Endothelial cell of umbilical vein (primary cell): ENCODE measurements at regions not wholly inside any gene's neighbourhood (a gene's known extent, or its start where the extent isn't known, plus 50 kb on each side); places are given as distances from the start of the nearest gene placed in this dataset.

ENCODE experiments used
- BruUV-seq: library from RNA; stranded (reverse); fragments of 400-500 nt; replicated peaks from 2 replicates; lab custom pipeline; 2021; lab: Mats Ljungman, UMichigan
- CTCF ChIA-PET: fragments of 300-600, 350-600 bp; sonication (Branson Sonifier 250); formaldehyde crosslinking; loops from one replicate; lab custom pipeline; 2021; ENCODE audit warnings: antibody characterized with exemption, inconsistent platforms; lab: Charles Lee
- POLR2A ChIA-PET: fragments of 300-600, 350-600 bp; sonication (Branson Sonifier 250); formaldehyde crosslinking; loops from one replicate; lab custom pipeline; 2021; ENCODE audit warnings: antibody characterized with exemption, inconsistent platforms; lab: Charles Lee
- DNase-seq: peaks from one replicate; pipeline ENCODE4 v3.0.0-alpha.2; 2011; ENCODE audit warnings: low read depth, low spot score
- FAIRE-seq: peaks from 2 replicates; lab custom pipeline; 2011; peaks lifted over from hg19 to GRCh38; lab: Jason Lieb, UNC
- H2AFZ ChIP-seq: 2 replicates; pipeline ENCODE4 v1.6.0; 2012; ENCODE audit warnings: low read depth, low read length, control low read depth, inconsistent platforms
- H3K27ac ChIP-seq: 2 replicates; pipeline ENCODE4 v1.5.1; 2011; ENCODE audit warnings: low read depth, mild to moderate bottlenecking, control low read depth, low read length, moderate library complexity; ENCODE audit not compliant: insufficient read depth
- H3K27me3 ChIP-seq, 2 experiments: 2 replicates each; pipeline versions ENCODE4 v1.6.0 to v1.6.1; 2011; ENCODE audit warnings: low read length in 2 of 2, mixed read lengths in 1 of 2; ENCODE audit not compliant: control insufficient read depth in 2 of 2, insufficient read depth in 2 of 2
- H3K36me3 ChIP-seq, 2 experiments: 2 replicates in 1 of 2; 3 replicates in 1 of 2; pipeline ENCODE4 v1.5.1; 2011; ENCODE audit warnings: low read length in 2 of 2, mild to moderate bottlenecking in 1 of 2, moderate library complexity in 1 of 2; ENCODE audit not compliant: control insufficient read depth in 2 of 2, insufficient read depth in 2 of 2; ENCODE audit errors: extremely low read depth in 1 of 2
- H3K4me1 ChIP-seq: 3 replicates; pipeline ENCODE4 v1.5.1; 2011; ENCODE audit warnings: mild to moderate bottlenecking, low read length; ENCODE audit not compliant: control insufficient read depth, insufficient read depth; ENCODE audit errors: extremely low read depth
- H3K4me2 ChIP-seq: 2 replicates; pipeline ENCODE4 v1.6.1; 2011; ENCODE audit warnings: low read length, control low read depth, mixed read lengths; ENCODE audit not compliant: insufficient read depth
- H3K4me3 ChIP-seq, 3 experiments: fragments of 200-600 bp in 1 of 3; sonication (generic), shearing (Covaris generic) in 1 of 3; replicated peaks in 1 of 3; 2 replicates each; pipeline ENCODE4 v1.5.1; 2011 to 2016; ENCODE audit warnings: control low read depth in 3 of 3, low read length in 3 of 3, mild to moderate bottlenecking in 2 of 3, inconsistent platforms in 1 of 3, low read depth in 1 of 3, moderate library complexity in 1 of 3; ENCODE audit not compliant: insufficient read depth in 1 of 3
- H3K79me2 ChIP-seq: 2 replicates; pipeline ENCODE4 v1.6.0; 2012; ENCODE audit warnings: low read length, inconsistent platforms; ENCODE audit not compliant: control insufficient read depth, insufficient read depth
- H3K9ac ChIP-seq: replicated peaks from 2 replicates; pipeline ENCODE3; 2011; ENCODE audit warnings: low read length, control low read depth; ENCODE audit not compliant: insufficient read depth; ENCODE audit errors: extremely low read depth
- H3K9me1 ChIP-seq: replicated peaks from 3 replicates; pipeline ENCODE4 v1.6.0; 2011; ENCODE audit warnings: mild to moderate bottlenecking, low read length; ENCODE audit not compliant: control insufficient read depth, insufficient read depth; ENCODE audit errors: extremely low read depth
- H3K9me3 ChIP-seq: replicated peaks from 2 replicates; pipeline ENCODE4 v1.5.1; 2012; ENCODE audit warnings: low read length, inconsistent platforms; ENCODE audit not compliant: control insufficient read depth, insufficient read depth
- H4K20me1 ChIP-seq: replicated peaks from 2 replicates; pipeline ENCODE3; 2011; ENCODE audit warnings: mild to moderate bottlenecking, low read length; ENCODE audit not compliant: control insufficient read depth, insufficient read depth; ENCODE audit errors: extremely low read depth
- EZH2 ChIP-seq: IDR thresholded peaks from 2 replicates; pipeline ENCODE4 v1.6.1; 2012; ENCODE audit warnings: borderline replicate concordance, low read depth, mild to moderate bottlenecking, moderate library complexity, low read length, inconsistent platforms; ENCODE audit not compliant: severe bottlenecking
- FOS ChIP-seq: IDR thresholded peaks from 2 replicates; pipeline ENCODE4 v1.6.1; 2011; ENCODE audit warnings: mild to moderate bottlenecking, low read length, moderate library complexity, borderline replicate concordance; ENCODE audit not compliant: insufficient read depth
- GATA2 ChIP-seq: IDR thresholded peaks from 2 replicates; pipeline ENCODE4 v1.7.0; 2011; ENCODE audit warnings: low read depth, mild to moderate bottlenecking, moderate library complexity, mixed read lengths, low read length; ENCODE audit not compliant: insufficient read length, insufficient read depth
- JUN ChIP-seq: IDR thresholded peaks from 2 replicates; pipeline ENCODE4 v1.6.1; 2011; ENCODE audit warnings: borderline replicate concordance, low read depth; ENCODE audit not compliant: insufficient read length, insufficient read depth
- MYC ChIP-seq: IDR thresholded peaks from one replicate; pipeline ENCODE4 v1.6.1; 2011; ENCODE audit warnings: mild to moderate bottlenecking, low read depth, low read length
- POLR2A ChIP-seq: IDR thresholded peaks from 2 replicates; pipeline ENCODE4 v1.6.1; 2012; ENCODE audit warnings: low read depth, mild to moderate bottlenecking, control low read depth, low read length
- POLR2AphosphoS5 ChIP-seq: IDR thresholded peaks from 2 replicates; pipeline ENCODE4 v1.6.1; 2012; ENCODE audit warnings: low read depth, mild to moderate bottlenecking, control low read depth, low read length, moderate library complexity; ENCODE audit not compliant: insufficient read depth
- dilution Hi-C: fragments of 300-500 bp; cut with MboI; formaldehyde crosslinking; loops from one replicate; pipeline ENCODE4 v1.15.0; 2019; ENCODE audit warnings: low sequenced_read_pairs; ENCODE audit not compliant: extremely low pct_ligation_motif_present
- intact Hi-C: fragments of 100-400 bp; cut with micrococcal nuclease; formaldehyde crosslinking; loops from one replicate; pipeline ENCODE4 v1.10.0; 2022
- TF ChIP-seq, protein P1 (sequence below), 2 donors: IDR thresholded peaks; 1 replicate in 1 of 2; 2 replicates in 1 of 2; pipeline ENCODE4 v1.5.1; 2011; ENCODE audit warnings: low read length in 2 of 2, mild to moderate bottlenecking in 2 of 2, moderate library complexity in 2 of 2, control low read depth in 1 of 2, inconsistent platforms in 1 of 2, low read depth in 1 of 2; ENCODE audit not compliant: insufficient read depth in 1 of 2; ENCODE audit errors: extremely low read depth in 1 of 2
- TF ChIP-seq, protein P2 (sequence below): IDR thresholded peaks from 2 replicates; pipeline ENCODE4 v1.6.1; 2011; ENCODE audit not compliant: insufficient read depth, insufficient read length

DNA sequence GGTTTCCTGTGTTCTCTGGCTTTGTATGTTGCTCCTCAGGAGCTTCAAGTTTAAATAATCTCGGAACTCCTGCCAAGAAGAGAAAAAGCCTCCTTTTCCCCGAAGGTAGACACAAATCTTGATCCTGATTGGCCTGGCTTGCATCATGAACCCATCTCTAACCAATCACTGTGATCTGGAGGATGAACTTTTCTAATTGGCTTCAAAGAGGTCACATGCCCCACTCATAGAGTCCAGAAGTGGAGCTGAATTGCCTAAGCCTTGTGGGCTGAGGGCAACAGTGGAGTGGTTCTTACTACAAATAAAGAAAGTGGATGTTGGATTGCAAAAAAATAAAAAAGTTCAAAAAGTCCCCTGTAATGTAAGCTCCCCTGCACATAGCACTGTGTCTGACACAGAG, 245.9 kb downstream of the MID1IP1 start:
- Histone ChIP-seq H3K27me3 (no peaks in the 10 kb centered on the region), H2AFZ (no peak overlapping the region), H4K20me1 (no peaks in the 10 kb centered on the region), H3K9ac (no peak overlapping the region), H3K36me3 (no peaks in the 10 kb centered on the region), H3K27ac (no peak overlapping the region), H3K9me1 (no peaks in the 10 kb centered on the region), H3K4me3 (no peak overlapping the region), H3K9me3 (no peaks in the 10 kb centered on the region), H3K79me2 (no peaks in the 10 kb centered on the region), H3K4me1 (no peaks in the 10 kb centered on the region), H3K4me2 (no peak overlapping the region)
- intact Hi-C loops = no loop called here
- TF ChIP-seq POLR2AphosphoS5 = no peak
- TF ChIP-seq EZH2 = no peak
- TF ChIP-seq POLR2A = no peak
- no peak for TF ChIP-seq GATA2
- no peak for TF ChIP-seq JUN
- TF ChIP-seq, protein P1, sequence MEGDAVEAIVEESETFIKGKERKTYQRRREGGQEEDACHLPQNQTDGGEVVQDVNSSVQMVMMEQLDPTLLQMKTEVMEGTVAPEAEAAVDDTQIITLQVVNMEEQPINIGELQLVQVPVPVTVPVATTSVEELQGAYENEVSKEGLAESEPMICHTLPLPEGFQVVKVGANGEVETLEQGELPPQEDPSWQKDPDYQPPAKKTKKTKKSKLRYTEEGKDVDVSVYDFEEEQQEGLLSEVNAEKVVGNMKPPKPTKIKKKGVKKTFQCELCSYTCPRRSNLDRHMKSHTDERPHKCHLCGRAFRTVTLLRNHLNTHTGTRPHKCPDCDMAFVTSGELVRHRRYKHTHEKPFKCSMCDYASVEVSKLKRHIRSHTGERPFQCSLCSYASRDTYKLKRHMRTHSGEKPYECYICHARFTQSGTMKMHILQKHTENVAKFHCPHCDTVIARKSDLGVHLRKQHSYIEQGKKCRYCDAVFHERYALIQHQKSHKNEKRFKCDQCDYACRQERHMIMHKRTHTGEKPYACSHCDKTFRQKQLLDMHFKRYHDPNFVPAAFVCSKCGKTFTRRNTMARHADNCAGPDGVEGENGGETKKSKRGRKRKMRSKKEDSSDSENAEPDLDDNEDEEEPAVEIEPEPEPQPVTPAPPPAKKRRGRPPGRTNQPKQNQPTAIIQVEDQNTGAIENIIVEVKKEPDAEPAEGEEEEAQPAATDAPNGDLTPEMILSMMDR (IDR thresholded peaks at IDR 0.05; ENCODE audit: extremely low read depth in 1 of 2, insufficient read depth in 1 of 2, low read depth in 1 of 2, low read length in 2 of 2) = no peak
- TF ChIP-seq, protein P2, sequence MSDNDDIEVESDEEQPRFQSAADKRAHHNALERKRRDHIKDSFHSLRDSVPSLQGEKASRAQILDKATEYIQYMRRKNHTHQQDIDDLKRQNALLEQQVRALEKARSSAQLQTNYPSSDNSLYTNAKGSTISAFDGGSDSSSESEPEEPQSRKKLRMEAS = no peak
- no peak for TF ChIP-seq MYC
- no peak for TF ChIP-seq FOS
- ChIA-PET CTCF (no interaction called here), POLR2A (no interaction called here)
- dilution Hi-C loops = no loop called here
- DNase-seq (no peak), FAIRE-seq (no peak)
- no TSS peak for BruUV-seq
